ENCODE measurements at regions not wholly inside any gene's neighbourhood (a gene's known extent, or its start where the extent isn't known, plus 50 kb on each side); places are given as distances from the start of the nearest gene placed in this dataset.

DNA sequence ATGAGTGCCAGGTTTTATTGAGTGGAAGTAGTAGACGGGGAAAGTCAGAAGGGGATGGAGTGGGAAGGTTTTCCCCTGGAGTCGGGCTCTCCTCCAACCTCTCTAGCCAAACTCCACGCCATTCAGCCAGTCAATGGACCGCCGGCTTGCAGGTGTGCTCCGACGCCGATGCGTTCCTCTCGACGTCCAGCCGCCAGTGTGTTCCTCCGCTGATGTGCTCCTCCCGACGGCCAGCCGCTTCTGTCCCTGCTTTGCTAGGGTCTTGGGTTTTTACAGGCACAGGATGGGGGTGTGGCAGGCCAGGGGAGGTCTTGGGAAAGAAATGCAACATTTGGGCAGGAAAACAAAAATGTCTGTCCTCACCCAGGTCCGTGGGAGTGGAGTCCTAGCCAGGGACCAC lies 94.3 kb upstream of the TEX51 start:
- TF ChIP-seq, protein P1, sequence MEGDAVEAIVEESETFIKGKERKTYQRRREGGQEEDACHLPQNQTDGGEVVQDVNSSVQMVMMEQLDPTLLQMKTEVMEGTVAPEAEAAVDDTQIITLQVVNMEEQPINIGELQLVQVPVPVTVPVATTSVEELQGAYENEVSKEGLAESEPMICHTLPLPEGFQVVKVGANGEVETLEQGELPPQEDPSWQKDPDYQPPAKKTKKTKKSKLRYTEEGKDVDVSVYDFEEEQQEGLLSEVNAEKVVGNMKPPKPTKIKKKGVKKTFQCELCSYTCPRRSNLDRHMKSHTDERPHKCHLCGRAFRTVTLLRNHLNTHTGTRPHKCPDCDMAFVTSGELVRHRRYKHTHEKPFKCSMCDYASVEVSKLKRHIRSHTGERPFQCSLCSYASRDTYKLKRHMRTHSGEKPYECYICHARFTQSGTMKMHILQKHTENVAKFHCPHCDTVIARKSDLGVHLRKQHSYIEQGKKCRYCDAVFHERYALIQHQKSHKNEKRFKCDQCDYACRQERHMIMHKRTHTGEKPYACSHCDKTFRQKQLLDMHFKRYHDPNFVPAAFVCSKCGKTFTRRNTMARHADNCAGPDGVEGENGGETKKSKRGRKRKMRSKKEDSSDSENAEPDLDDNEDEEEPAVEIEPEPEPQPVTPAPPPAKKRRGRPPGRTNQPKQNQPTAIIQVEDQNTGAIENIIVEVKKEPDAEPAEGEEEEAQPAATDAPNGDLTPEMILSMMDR (IDR thresholded peaks at IDR 0.05; ENCODE audit: low read depth, low read length): no peak
- TF ChIP-seq POLR2A (IDR thresholded peaks at IDR 0.05; ENCODE audit: extremely low read depth, insufficient read length): no peak
